OCI-M1 (cell line): ENCODE measurements at regions not wholly inside any gene's neighbourhood (a gene's known extent, or its start where the extent isn't known, plus 50 kb on each side); places are given as distances from the start of the nearest gene placed in this dataset.
"Not testable (repeated sequence)": the region's sequence is repeated elsewhere in the genome, so short reads cannot be mapped to it uniquely, and the experiment has no call there.

Experiments
- DNase-seq: peaks from one replicate; lab custom pipeline; 2025; lab: John Stamatoyannopoulos, UW

DNA sequence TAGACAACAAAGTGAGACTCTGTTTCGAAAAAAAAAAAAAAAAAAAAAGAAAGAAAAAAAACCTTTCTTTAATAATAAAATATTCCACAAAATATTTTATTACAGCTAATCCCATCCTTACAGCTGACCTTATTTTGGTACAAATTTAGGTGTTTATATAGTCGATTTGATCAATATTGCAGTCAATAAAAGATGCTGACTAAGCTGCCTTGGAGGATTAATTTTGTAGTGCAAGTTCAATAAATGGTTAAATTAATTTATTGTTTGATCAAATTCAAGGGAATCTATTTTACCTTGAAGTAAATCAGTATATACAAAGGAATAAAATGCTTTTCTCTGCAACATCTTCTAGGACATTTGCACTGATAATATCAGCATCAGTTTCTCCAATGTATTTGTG lies 1764.3 kb downstream of the NCAM2 start:
- DNase-seq = no peak

DNA sequence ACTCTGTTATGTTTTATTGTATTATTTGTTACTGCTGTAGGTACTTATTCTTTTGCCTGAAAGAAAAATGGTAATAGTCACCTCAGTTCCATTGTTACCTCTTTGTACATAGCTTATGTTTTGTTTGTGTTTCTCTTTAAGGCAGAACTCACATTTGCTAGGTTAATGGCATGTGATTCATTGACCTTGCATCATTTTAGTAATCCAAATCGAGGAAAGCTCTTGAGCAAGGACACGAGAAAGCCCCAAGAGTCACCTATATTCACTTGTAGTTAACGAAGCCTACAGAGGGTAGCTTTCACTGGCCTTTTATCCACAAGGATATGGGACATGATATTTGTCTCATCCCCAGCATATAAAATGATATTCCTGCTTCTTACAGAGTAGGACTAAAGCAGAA lies 1765.2 kb downstream of the NCAM2 start:
- DNase-seq = no peak

DNA sequence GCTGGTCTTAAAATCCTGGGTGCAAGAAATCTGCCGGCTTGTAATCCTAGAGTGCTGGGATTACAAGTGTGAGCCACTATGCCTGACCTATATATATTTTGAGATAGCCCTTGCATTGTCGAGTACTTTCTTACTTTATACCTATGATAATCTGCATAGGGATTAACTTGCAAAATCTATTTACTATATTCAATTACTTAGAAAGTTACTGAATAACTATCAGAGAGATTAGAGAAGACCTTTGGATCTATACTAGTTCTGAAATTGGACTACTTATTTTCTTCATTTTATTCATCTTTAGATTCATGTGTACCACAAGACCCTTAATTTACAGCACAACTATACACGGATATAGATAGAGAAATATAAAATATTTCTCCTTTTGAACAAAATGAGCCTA lies 1766.0 kb downstream of the NCAM2 start:
- DNase-seq = no peak

DNA sequence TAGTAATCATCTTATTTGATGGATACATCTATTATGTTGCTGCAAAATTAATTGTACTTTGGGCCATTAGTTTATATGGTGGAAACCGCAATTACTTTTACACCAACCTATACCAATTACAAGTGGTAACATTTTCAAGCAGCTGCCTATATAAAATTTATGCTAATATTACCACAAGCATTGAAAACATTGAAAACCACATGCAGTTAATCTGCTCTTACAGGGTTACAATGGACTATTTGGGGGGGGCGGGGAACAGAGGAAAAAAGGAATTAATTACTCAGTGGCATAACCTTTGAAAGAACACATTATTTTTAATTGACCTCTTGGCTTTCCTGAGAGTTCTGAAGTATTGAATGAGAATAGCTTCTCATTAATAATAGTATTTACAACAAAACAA lies 1793.2 kb downstream of the NCAM2 start:
- no peak for DNase-seq

DNA sequence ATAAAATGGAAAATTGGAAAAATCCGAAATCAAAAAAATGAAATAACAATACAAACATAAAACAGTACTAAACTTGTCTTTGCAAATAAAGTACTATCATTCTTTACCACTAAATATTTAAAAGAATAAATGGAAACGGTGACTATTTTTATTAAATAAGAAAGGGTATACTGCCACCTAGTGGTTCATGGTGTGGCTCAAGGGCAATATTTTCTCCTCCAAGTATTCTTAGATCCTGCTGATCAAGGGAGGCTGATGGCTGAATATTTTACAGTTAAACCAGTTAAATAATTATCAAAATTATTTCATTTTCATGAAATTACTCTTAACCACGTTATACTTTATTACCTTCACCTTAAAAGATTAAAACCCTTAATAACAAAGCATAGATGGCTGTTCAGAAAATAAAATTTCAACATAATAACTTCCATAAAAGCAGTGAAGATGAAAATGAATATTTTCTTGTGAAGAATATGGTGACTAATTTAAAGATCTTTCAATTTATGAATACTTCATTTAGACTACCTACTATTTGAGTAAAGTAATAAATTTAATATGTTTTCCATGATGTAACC lies 1793.9 kb downstream of the NCAM2 start:
- peak; percentile 74 for DNase-seq

DNA sequence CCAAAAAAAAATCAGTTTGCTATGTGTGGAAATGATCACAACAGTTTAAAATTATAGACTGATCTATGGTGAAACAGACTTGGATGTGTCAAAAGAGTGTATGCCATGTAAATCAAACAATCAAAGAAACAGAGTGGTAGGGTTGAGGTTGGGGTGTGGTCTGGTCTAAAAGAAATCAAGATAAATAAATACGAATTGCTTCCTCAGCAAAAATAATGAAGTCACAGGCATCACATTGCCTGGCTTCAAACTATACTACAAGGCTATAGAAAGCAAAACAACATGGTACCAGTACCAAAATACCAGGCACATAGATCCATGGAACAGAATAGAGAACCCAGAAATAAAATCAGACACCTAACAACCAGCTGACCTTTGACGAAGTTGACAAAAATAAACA lies 1796.9 kb downstream of the NCAM2 start:
- DNase-seq = no peak

DNA sequence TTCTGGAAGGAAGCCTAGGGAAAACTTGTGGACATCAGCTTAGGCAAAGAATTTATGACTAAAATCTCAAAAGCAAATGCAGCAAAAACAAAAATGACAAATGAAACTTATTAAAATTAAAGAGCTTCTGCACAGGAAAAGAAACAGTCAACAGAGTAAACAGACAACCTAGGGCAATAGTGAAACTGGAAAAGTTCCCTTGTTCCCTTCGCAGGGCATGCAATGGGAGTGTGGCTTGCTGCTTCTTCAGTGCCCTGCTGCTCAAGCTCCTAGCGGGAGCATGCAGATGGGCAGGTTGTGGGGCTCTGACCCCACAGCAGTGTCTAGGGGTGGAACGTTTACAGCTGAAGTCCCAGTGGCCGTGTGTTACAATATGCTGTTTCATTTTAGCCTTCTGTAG lies 1797.4 kb downstream of the NCAM2 start:
- no peak for DNase-seq

DNA sequence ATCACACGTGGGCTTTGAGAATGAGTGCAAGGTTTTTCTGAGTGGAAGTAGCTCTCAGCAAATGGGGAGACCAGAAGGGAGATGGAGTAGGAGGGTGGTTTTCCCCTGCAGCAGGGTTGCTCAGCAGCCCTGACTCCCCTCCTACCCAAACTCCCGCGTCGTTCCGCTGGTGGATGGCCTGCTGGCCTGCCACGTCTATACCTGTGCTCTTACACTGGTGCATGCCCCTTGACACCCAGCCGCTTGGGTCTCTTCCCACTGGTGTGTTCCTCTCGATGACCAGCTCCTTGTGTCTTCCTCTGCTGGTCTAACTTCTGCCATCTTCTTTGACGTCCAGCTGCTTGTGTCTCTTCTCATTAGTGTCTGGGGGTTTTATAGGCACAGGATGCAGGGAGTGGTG lies 1797.9 kb downstream of the NCAM2 start:
- DNase-seq = no peak

DNA sequence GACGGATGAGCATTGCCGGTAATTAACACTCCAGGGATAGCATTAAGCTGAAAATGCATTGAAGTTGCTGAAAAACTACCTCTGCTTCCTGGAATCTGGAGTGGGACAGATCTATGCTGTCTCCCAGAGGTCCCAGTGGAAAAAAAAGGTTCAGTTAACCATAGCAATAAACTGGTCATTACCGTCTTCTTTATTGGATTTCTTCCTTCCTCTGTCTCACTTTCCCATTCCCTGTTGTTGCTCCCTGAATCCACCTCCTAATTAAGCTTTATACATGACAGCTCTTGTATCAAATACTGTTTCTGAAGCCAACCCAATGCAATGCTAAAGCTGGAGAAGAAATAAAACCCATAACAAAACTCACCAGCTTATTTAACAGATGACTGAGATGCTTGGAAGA lies 1805.9 kb downstream of the NCAM2 start:
- DNase-seq = no peak

DNA sequence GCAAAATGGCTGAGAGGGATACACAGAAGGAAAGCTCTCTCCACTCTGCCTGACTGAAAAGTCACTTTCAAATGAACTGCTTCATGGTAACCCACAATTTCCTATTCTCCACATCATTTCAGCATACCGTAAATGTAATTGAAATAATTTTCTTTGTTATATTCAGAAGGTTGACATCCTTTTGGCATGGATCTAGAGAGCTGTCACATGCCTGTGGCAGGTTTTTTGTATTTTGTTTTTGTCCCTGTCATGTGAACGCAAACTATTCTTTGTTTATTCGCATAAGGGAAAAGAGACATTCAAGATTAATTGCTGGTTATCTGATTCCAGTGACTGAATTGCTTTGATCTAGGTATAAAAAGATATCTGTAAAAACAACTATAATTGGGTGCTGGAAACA lies 1808.1 kb downstream of the NCAM2 start:
- DNase-seq = no peak

DNA sequence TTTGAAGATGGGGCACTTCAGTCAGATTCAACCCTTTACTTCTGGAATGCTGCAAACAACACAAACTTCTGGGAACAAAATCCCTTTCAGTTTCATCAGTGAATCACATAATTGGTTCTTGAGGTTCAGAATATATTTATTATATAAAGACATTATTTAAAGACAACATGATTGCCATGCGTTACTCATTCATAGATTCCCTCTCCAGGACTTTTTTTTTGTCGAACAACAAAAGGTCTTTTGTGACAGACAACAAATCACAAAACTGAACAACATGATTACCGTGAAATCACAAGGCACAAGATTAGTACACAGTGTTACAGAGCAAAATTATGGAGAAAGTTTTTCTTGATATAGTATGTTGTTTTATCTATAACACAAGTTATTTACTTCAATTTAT lies 1815.0 kb downstream of the NCAM2 start:
- no peak for DNase-seq

DNA sequence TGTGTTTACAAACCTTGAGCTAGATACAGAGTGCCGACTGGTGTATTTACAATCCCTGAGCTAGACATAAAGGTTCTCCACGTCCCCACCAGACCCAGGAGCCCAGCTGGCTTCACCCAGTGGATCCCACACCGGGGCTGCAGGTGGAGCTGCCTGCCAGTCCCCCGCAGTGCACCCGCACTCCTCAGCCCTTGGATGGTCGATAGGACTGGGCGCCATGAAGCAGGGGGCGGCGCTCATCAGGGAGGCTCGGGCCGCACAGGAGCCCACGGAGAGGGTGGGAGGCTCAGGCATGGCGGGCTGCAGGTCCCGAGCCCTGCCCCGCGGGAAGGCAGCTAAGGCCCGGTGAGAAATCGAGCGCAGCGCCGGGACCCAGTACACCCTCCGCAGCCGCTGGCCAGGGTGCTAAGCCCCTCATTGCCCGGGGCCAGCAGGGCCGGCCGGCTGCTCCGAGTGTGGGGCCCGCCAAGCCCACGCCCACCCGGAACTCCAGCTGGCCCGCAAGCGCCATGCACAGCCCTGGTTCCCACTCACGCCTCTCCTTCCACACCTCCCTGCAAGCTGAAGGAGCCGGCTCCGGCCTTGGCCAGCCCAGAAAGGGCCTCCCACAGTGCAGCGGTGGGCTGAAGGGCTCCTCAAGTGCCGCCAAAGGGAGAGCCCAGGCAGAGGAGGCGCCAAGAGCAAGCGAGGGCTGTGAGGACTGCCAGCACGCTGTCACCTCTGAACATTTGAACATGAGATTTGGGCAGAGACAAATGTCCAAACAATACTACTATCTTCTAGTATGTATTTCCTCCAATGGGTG lies 1820.7 kb downstream of the NCAM2 start:
- DNase-seq = not testable (repeated sequence)

DNA sequence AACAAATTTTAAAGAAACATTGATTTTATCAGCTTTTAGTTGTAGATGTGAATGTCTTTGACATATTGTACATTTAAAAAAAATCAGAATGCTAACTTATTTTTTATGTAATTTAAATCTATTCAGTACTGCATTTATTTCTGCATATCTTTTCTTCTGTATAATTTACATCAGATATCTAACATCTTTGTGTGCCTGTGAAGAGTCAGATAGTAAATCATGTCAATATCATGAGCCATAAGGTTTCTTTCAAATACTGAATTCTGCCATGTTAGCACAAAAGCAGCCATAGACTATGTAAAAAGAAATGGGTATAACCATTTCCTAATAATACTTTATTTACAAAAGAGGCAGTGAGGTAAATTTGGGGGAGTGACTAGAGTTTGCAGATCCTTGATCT lies 1829.2 kb downstream of the NCAM2 start:
- DNase-seq = no peak

DNA sequence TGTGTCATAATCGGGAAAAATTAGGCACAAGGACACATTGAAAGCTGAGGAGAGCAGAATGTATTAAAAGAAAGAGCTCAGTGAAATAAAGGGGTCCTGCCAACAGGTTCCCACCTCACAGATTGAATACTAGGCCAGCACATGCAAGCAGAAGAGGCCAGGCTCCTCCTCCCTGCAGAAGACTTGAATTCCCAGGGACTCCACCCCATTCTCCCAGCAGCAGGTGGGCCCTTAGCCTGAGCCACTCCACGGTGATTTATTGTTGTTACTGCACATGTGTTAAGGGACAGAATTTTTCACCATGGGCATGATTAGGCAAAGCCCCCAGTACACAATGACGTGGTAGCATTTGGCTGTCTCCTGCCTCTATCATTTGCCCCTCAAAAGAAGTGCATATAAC lies 1844.7 kb downstream of the NCAM2 start:
- no peak for DNase-seq

DNA sequence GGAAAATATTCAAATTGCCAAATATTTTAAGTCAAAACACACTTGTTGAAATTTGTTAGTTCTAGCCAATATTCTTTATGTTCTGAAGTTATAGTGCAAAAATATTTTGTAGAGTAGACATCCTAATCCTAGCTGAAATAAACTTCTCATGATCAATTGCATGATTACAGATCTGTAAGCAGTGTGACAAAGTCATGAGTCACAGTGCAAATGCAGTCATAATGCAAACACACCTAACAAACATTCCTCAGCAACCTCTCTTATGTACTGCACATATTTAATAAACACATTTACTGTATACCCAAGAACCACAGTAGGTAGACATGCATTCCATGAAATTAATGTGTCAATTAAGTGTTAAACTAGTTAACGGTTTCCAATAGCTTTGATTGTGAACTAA lies 1857.4 kb downstream of the NCAM2 start:
- DNase-seq = no peak

DNA sequence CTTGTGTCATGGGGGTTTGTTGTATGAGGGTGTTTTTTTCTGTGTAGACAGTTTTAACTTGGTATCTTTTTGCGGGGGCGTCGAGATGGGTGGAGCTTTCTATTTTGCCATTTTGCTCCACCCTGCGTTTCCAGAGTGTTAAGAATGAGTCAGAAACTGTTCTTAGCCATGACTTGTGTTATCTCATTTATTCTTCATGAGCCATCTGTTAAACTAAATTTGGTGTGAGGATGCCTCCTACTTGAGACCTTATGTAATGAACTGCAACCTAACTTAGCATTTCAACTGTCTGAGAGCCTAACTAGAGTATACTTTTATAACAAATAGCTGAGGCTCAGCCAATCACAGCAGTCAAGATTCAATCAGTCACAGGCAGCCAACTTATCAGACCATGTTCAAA lies 1873.5 kb downstream of the NCAM2 start:
- peak; percentile 67 for DNase-seq

DNA sequence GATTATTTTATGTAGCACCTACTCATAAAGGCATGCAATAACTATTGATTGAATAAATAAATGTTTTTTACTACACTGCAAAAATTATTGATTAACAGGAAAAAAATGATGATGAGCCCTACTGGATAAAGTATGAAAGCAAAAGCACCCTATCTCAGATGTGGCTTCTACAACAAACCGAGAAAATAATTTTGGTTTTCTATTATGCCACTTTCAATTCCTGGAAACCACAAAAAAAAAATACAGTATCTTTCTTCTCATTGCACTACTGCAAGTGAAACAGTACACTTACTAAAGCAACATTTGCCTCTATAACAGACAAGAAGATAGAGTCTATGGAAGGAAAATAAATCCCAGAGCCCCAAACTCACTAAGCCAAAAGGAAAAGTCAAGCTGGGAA lies 1882.4 kb downstream of the NCAM2 start:
- peak; percentile 24 for DNase-seq

DNA sequence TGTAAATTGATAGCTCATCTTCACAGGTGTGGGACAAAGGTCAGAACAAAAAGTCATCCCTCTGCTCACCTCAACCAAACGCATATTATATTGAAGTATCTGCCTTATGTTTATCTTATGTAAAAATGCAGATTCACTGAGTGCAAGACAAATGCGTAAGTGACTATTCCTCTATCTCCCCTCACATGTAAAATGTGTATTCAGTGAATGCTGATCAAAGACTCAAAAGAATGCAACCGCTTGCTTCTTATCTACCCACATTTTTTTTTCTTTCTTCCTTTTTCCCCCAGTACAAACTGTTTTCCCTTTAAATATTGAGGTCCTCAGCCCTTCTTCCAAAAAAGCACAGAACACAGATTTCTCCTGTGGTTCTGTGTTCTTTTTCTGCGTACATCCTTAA lies 1882.9 kb downstream of the NCAM2 start:
- DNase-seq = peak; percentile 41

DNA sequence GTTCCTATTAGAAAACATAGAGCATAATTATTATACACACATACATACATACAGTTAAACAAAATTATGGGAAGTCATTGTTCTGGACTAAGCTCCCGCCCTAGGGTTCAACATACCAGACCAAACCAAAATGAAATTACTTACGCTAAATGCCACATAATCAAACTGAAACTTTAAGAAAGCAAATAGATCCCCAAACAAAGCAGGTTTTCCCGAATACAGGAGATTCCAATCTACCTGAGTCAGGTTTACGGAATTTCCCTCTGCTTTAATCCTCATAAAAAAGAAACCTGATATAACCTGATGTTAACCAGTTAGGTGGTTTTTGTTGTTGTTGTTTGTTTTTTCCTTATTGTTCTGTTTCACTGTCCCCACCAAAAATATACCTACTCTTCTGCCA lies 1886.9 kb downstream of the NCAM2 start:
- DNase-seq = no peak

DNA sequence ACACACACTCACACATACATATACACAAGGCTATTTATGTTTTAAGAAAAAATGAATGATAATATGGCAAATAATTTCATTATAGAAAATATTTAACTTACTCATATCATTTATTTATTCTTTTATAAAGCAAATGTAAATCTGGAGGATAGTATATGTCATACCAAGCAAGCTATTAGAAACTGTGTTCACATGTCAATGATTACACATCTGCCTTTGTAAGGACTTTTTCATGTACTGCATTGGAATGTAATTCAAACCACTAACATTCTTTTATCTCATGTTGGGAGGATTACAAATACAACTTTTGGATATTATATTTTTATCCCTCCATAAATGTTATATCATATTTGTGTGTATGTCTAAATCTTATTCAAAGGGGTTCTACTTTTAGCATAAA lies 1887.4 kb downstream of the NCAM2 start:
- DNase-seq = no peak

DNA sequence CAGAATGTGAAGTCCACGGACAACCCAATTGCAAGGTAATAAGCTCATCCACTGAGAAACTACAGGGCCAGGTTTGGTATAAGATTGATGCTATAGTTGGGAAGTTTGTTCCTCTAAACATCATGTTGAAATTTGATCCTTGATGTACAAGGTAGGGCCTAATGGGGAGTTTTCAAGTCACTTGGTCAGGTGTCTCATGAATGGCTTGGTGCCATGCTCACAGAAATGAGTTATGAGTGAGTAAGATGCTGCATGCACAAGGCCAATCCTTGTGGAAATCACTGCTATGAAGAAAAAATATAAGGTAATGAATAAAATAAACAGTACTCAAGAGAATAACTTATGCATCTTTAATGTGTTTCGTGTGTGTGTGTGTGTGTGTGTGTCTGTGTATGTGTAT lies 1891.2 kb downstream of the NCAM2 start:
- DNase-seq = no peak

DNA sequence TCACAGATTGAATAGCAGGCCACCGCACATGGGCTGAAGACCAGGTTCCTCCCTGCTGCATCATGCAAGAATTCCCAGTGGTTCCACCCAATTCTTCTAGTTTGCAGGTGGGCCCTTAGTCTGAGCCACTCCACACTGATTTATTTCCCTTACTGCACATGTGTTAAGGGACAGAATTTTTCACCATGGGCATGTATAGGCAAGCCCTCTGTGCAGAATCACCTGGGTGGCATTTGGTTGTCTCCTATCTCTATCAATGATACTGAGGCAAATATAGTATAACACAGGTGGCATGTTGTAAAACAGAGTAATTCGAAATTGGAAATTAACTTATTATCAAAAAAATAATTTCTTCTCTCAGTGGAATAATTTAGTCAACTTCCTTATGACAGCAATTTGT lies 1892.4 kb downstream of the NCAM2 start:
- DNase-seq = no peak

DNA sequence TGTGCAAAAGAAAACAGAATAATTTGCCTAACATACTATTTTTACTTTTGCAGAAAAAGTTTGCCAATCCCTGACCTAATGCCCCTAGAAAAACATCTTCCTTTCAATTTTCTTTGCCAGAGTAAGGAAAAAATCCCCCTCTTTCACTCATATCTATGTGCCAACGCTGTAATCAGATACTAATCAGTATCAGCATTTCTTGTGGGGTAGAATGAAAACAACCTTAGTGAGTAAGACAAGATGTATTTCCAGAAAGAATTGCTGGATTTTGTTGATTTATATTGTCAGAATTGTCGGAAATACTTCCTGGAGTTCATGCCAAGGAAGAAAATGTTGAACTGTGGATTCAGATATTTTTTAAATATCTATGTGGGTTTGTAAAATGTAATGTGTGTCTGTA lies 1893.8 kb downstream of the NCAM2 start:
- no peak for DNase-seq

DNA sequence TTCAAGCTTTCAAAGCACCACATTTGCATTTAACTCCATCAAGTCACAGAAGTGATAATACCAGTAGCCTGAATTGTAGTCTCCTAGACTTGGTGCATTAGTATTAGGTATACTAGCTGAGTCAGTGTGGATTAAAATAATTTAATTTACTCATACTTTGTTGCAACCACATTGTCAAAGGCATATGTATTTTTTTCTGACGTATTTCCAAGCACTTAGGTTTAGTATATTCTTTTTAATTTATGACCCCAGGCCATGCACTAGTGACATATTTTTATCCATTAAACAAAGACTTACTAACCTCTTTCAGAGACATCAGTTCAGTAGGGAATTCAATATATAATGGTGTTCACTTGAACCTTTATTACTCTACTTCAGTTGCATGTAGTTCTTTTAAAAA lies 1894.5 kb downstream of the NCAM2 start:
- DNase-seq = no peak
